Tibial artery (tissue), 4 donors: ENCODE measurements at regions not wholly inside any gene's neighbourhood (a gene's known extent, or its start where the extent isn't known, plus 50 kb on each side); places are given as distances from the start of the nearest gene placed in this dataset.
"Not testable (repeated sequence)": the region's sequence is repeated elsewhere in the genome, so short reads cannot be mapped to it uniquely, and the experiment has no call there.

ENCODE experiments used
- DNase-seq, 2 donors: peaks; one replicate each; pipeline ENCODE4 v3.0.0-alpha.2; 2019
- H3K27ac ChIP-seq, 2 donors: fragments of 200-600 bp; sonication (generic) in 1 of 2; 1 replicate in 1 of 2; 2 replicates in 1 of 2; pipeline ENCODE4 v1.5.1; 2018 to 2019; ENCODE audit warnings: mild to moderate bottlenecking in 1 of 2
- H3K27me3 ChIP-seq, 2 donors: fragments of 200-600 bp; sonication (generic) in 1 of 2; one replicate each; pipeline versions ENCODE4 v1.5.1 to v1.6.0; 2016 to 2019
- H3K36me3 ChIP-seq, 3 donors: fragments of 200-600 bp; sonication (generic) in 2 of 3; one replicate each; pipeline ENCODE4 v1.5.1; 2016 to 2019; ENCODE audit warnings: mild to moderate bottlenecking in 2 of 3
- H3K4me1 ChIP-seq, 4 donors: fragments of 200-600 bp; sonication (generic) in 2 of 4; 1 replicate in 3 of 4; 2 replicates in 1 of 4; pipeline ENCODE4 v1.5.1; 2016 to 2019
- H3K4me3 ChIP-seq, 2 donors: fragments of 200-600 bp; sonication (generic) in 1 of 2; 1 replicate in 1 of 2; 2 replicates in 1 of 2; pipeline ENCODE4 v1.5.1; 2018 to 2019; ENCODE audit warnings: mild to moderate bottlenecking in 2 of 2
- H3K9me3 ChIP-seq, 3 donors: fragments of 200-600 bp; sonication (generic) in 1 of 3; one replicate each; pipeline ENCODE4 v1.5.1; 2016 to 2019
- CTCF ChIP-seq, 2 experiments: fragments of 200-600 bp in 1 of 2; fragments of 450-650 bp in 1 of 2; IDR thresholded peaks; one replicate each; pipeline ENCODE4 v1.5.1; 2017 to 2019; ENCODE audit warnings: antibody characterized with exemption in 2 of 2, mild to moderate bottlenecking in 1 of 2, moderate library complexity in 1 of 2
- intact Hi-C: fragments of 100-400 bp; cut with DNase I; formaldehyde crosslinking; loops from one replicate; pipeline ENCODE4 v1.15.0; 2023; ENCODE audit warnings: low total_unique reads

- TF ChIP-seq CTCF (IDR thresholded peaks at IDR 0.05), result no peak
- H3K27me3 ChIP-seq, result peaks cover 0 to 36% of the 10 kb centered on the region in 2 donors
- intact Hi-C loops, result no loop called here
- H3K4me1 ChIP-seq, result no peaks in the 10 kb centered on the region
- H3K9me3 ChIP-seq, result peaks cover 0 to 4% (median 3%) of the 10 kb centered on the region in 3 donors
- H3K4me3 ChIP-seq, result no peak overlapping the region
- DNase-seq, result no peak
- H3K27ac ChIP-seq, result no peak overlapping the region
- H3K36me3 ChIP-seq, result no peaks in the 10 kb centered on the region
Measured at GRCh38 chr1:21385022-21385421, 54.9 kb upstream of the NBPF3 start.

GRCh38 chr1:21384620-21385019 is 55.3 kb upstream of the NBPF3 start:
- no peak for DNase-seq
- TF ChIP-seq CTCF (IDR thresholded peaks at IDR 0.05), result no peak
- H3K4me3 ChIP-seq, result no peak overlapping the region
- peaks cover 0 to 7% (median 5%) of the 10 kb centered on the region in 3 donors for H3K9me3 ChIP-seq
- intact Hi-C loops, result no loop called here
- H3K27me3 ChIP-seq, result peaks cover 0 to 34% of the 10 kb centered on the region in 2 donors
- H3K4me1 ChIP-seq, result no peaks in the 10 kb centered on the region
- no peaks in the 10 kb centered on the region for H3K36me3 ChIP-seq
- H3K27ac ChIP-seq, result no peak overlapping the region

- H3K9me3 ChIP-seq, result peaks cover 0 to 7% (median 5%) of the 10 kb centered on the region in 3 donors
- intact Hi-C loops, result no loop called here
- no peaks in the 10 kb centered on the region for H3K36me3 ChIP-seq
- no peaks in the 10 kb centered on the region for H3K4me1 ChIP-seq
- H3K27me3 ChIP-seq, result peaks cover 0 to 34% of the 10 kb centered on the region in 2 donors
- H3K27ac ChIP-seq, result no peak overlapping the region
- TF ChIP-seq CTCF (IDR thresholded peaks at IDR 0.05), result no peak
- no peak overlapping the region for H3K4me3 ChIP-seq
- DNase-seq, result no peak
Measured at GRCh38 chr1:21383785-21384401, 56.0 kb upstream of the NBPF3 start.

DNA sequence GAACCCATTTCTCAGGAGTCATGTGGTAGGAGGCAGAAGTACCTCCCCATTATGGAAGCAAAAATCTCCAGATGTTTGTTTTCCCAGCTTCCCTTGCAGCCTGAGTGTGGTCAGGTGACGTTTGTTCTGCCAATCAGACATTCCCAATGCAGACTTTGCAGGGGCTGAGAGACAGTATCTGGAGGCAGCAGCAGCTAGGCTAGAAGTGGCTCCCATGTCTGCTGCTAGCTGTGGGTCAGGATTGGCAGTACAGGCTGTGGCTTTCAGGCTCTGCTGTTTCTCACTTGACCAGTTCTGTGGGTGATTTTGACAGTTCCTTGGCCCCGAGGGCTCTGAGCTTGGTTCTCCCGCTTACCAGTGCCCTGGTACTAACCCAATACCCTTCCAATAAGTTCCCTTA is 58.6 kb upstream of the NBPF3 start:
- TF ChIP-seq CTCF (IDR thresholded peaks at IDR 0.05), result no peak
- Histone ChIP-seq H3K4me3 (no peak overlapping the region), H3K9me3 (peaks cover 0 to 7% (median 5%) of the 10 kb centered on the region in 3 donors), H3K36me3 (no peaks in the 10 kb centered on the region), H3K27me3 (peaks cover 0 to 34% of the 10 kb centered on the region in 2 donors), H3K27ac (no peak overlapping the region), H3K4me1 (no peaks in the 10 kb centered on the region)
- intact Hi-C loops, result no loop called here
- DNase-seq, result no peak

- H3K4me1 ChIP-seq, H3K4me3 ChIP-seq, H3K9me3 ChIP-seq, H3K36me3 ChIP-seq, intact Hi-C loops, H3K27ac ChIP-seq, DNase-seq: not testable (repeated sequence)
- peaks cover 0 to 36% of the 10 kb centered on the region in 2 donors for H3K27me3 ChIP-seq
Measured at GRCh38 chr1:21380147-21380546, 59.8 kb upstream of the NBPF3 start.

GRCh38 chr1:21379571-21379970 is 60.4 kb upstream of the NBPF3 start:
- H3K4me3 ChIP-seq, result no peak overlapping the region
- H3K4me1 ChIP-seq, result no peaks in the 10 kb centered on the region
- DNase-seq, result no peak
- H3K27me3 ChIP-seq, result peaks cover 0 to 30% of the 10 kb centered on the region in 2 donors
- no peak for TF ChIP-seq CTCF (IDR thresholded peaks at IDR 0.05)
- H3K9me3 ChIP-seq, result peaks cover 0 to 7% (median 5%) of the 10 kb centered on the region in 3 donors
- intact Hi-C loops, result no loop called here
- no peak overlapping the region for H3K27ac ChIP-seq
- H3K36me3 ChIP-seq, result no peaks in the 10 kb centered on the region
